K562 (cell line): ENCODE measurements at regions not wholly inside any gene's neighbourhood (a gene's known extent, or its start where the extent isn't known, plus 50 kb on each side); places are given as distances from the start of the nearest gene placed in this dataset.

Source experiments
- EZH2 ChIP-seq: IDR thresholded peaks from 2 replicates; pipeline ENCODE4 v1.6.1; 2012; ENCODE audit warnings: low read depth, mild to moderate bottlenecking, inconsistent platforms, low read length, borderline replicate concordance
- GABPA ChIP-seq: fragments of 200-800 bp; sonication (Bioruptor generic); conservative IDR thresholded peaks from 2 replicates; pipeline ENCODE4 v1.6.1; 2016; ENCODE audit warnings: low read depth, missing genetic modification characterization, missing compliant biosample characterization
- TBP ChIP-seq: optimal IDR thresholded peaks from 2 replicates; pipeline ENCODE3; 2011; ENCODE audit warnings: low read depth, low read length, improper control_type of control experiment
- ZHX1 ChIP-seq: fragments of 150-350 bp; conservative IDR thresholded peaks from 2 replicates; pipeline ENCODE4 v1.6.1; 2014; ENCODE audit warnings: low read length
- TF ChIP-seq, protein P1 (sequence below): fragments of 450-650 bp; IDR thresholded peaks from 2 replicates; pipeline ENCODE4 v1.6.1; 2016; ENCODE audit warnings: borderline replicate concordance
- TF ChIP-seq, protein P2 (sequence below): sonication (generic); formaldehyde crosslinking; IDR thresholded peaks from 2 replicates; pipeline ENCODE4 v1.8.1; 2022; ENCODE audit warnings: missing genetic modification reagents

- no peak for TF ChIP-seq GABPA (tag)
- TF ChIP-seq, protein P1, sequence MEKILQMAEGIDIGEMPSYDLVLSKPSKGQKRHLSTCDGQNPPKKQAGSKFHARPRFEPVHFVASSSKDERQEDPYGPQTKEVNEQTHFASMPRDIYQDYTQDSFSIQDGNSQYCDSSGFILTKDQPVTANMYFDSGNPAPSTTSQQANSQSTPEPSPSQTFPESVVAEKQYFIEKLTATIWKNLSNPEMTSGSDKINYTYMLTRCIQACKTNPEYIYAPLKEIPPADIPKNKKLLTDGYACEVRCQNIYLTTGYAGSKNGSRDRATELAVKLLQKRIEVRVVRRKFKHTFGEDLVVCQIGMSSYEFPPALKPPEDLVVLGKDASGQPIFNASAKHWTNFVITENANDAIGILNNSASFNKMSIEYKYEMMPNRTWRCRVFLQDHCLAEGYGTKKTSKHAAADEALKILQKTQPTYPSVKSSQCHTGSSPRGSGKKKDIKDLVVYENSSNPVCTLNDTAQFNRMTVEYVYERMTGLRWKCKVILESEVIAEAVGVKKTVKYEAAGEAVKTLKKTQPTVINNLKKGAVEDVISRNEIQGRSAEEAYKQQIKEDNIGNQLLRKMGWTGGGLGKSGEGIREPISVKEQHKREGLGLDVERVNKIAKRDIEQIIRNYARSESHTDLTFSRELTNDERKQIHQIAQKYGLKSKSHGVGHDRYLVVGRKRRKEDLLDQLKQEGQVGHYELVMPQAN: no peak
- no peak for TF ChIP-seq ZHX1
- TF ChIP-seq, protein P2, sequence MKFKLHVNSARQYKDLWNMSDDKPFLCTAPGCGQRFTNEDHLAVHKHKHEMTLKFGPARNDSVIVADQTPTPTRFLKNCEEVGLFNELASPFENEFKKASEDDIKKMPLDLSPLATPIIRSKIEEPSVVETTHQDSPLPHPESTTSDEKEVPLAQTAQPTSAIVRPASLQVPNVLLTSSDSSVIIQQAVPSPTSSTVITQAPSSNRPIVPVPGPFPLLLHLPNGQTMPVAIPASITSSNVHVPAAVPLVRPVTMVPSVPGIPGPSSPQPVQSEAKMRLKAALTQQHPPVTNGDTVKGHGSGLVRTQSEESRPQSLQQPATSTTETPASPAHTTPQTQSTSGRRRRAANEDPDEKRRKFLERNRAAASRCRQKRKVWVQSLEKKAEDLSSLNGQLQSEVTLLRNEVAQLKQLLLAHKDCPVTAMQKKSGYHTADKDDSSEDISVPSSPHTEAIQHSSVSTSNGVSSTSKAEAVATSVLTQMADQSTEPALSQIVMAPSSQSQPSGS: no peak
- no peak for TF ChIP-seq TBP
- TF ChIP-seq EZH2: no peak
Observed at GRCh38 chrX:43525901-43526610, 130.0 kb upstream of the MAOA start.
